GM12878 (cell line): ENCODE measurements at regions not wholly inside any gene's neighbourhood (a gene's known extent, or its start where the extent isn't known, plus 50 kb on each side); places are given as distances from the start of the nearest gene placed in this dataset.

Experiments
- ATAC-seq: fragments of 200-7000 bp; cut with Tn5 transposase; 3 replicates; pipeline ENCODE4 v1.9.1; 2020; ENCODE audit warnings: mild to moderate bottlenecking, moderate library complexity
- BruUV-seq: library from RNA; stranded (reverse); fragments of 400-500 nt; replicated peaks from 2 replicates; lab custom pipeline; 2021; lab: Mats Ljungman, UMichigan
- CTCF ChIA-PET: fragments of 300-600 bp; sonication (Branson Sonifier 250); formaldehyde crosslinking; extraction: SDS; loops from one replicate; lab custom pipeline; 2021; ENCODE audit warnings: inconsistent platforms; lab: Yijun Ruan, JAX
- POLR2A ChIA-PET: fragments of 350-600 bp; formaldehyde crosslinking; extraction: SDS; loops from one replicate; lab custom pipeline; 2021; ENCODE audit warnings: inconsistent platforms; lab: Charles Lee
- RAD21 ChIA-PET: fragments of 300-600 bp; sonication (Branson Sonifier 250); formaldehyde crosslinking; loops from one replicate; lab custom pipeline; 2023; ENCODE audit warnings: antibody characterized with exemption; ENCODE audit not compliant: unreplicated experiment; lab: Charles Lee
- SMC1A ChIA-PET: fragments of 300-600 bp; sonication (Branson Sonifier 250); formaldehyde crosslinking; loops from one replicate; lab custom pipeline; 2023; ENCODE audit not compliant: unreplicated experiment, uncharacterized antibody; lab: Charles Lee
- DNase-seq: peaks from one replicate; pipeline ENCODE4 v3.0.0-alpha.2; 2011; ENCODE audit warnings: low read depth, low spot score
- FAIRE-seq: peaks from 3 replicates; lab custom pipeline; 2011; peaks lifted over from hg19 to GRCh38; lab: Jason Lieb, UNC
- H2AFZ ChIP-seq: 2 replicates; pipeline ENCODE4 v1.6.0; 2011; ENCODE audit warnings: low read depth, low read length, control low read depth; ENCODE audit not compliant: control insufficient read depth
- H3K27ac ChIP-seq: 2 replicates; pipeline ENCODE4 v1.5.1; 2011; ENCODE audit warnings: control low read depth; ENCODE audit not compliant: control insufficient read depth, insufficient read depth
- H3K27me3 ChIP-seq, 2 experiments: replicated peaks in 1 of 2; 2 replicates each; pipeline versions ENCODE4 v1.6.0 to v1.6.1; 2011; ENCODE audit warnings: low read length in 1 of 2; ENCODE audit not compliant: control insufficient read depth in 2 of 2, insufficient read depth in 2 of 2
- H3K36me3 ChIP-seq, 2 experiments: 2 replicates each; pipeline ENCODE4 v1.5.1; 2011; ENCODE audit warnings: low read length in 1 of 2; ENCODE audit not compliant: control insufficient read depth in 2 of 2, insufficient read depth in 2 of 2
- H3K4me1 ChIP-seq: 2 replicates; pipeline ENCODE4 v1.6.1; 2011; ENCODE audit warnings: mild to moderate bottlenecking, low read length, moderate library complexity, mixed read lengths; ENCODE audit not compliant: control insufficient read depth, insufficient read depth
- H3K4me2 ChIP-seq: 2 replicates; pipeline ENCODE4 v1.6.0; 2011; ENCODE audit warnings: control low read depth; ENCODE audit not compliant: control insufficient read depth, insufficient read depth
- H3K4me3 ChIP-seq: fragments of 200-600 bp; sonication (generic); 2 replicates; pipeline ENCODE4 v1.5.1; 2016
- H3K79me2 ChIP-seq: 2 replicates; pipeline ENCODE4 v1.6.0; 2011; ENCODE audit warnings: low read length; ENCODE audit not compliant: control insufficient read depth, insufficient read depth
- H3K9ac ChIP-seq: 2 replicates; pipeline ENCODE4 v1.8.0; 2011; ENCODE audit warnings: low read length, control low read depth, mixed read lengths; ENCODE audit not compliant: control insufficient read depth, insufficient read depth
- H3K9me3 ChIP-seq: replicated peaks from 3 replicates; pipeline ENCODE4 v1.5.1; 2011; ENCODE audit warnings: mild to moderate bottlenecking, low read length; ENCODE audit not compliant: control insufficient read depth, insufficient read depth
- H4K20me1 ChIP-seq: 2 replicates; pipeline ENCODE4 v1.6.0; 2011; ENCODE audit not compliant: control insufficient read depth, insufficient read depth
- BCL11A ChIP-seq: IDR thresholded peaks from 2 replicates; pipeline ENCODE4 v1.6.1; 2011; ENCODE audit warnings: low read depth, low read length
- EP300 ChIP-seq, 2 experiments: fragments of 150-350 bp in 1 of 2; IDR thresholded peaks; 2 replicates each; pipeline ENCODE4 v1.6.1; 2011 to 2012; ENCODE audit warnings: low read depth in 2 of 2, low read length in 2 of 2, borderline replicate concordance in 1 of 2, improper control_type of control experiment in 1 of 2, inconsistent platforms in 1 of 2; ENCODE audit not compliant: control insufficient read depth in 1 of 2
- HCFC1 ChIP-seq: fragments of 150-350 bp; IDR thresholded peaks from 2 replicates; pipeline ENCODE4 v1.6.1; 2014; ENCODE audit warnings: low read length
- RUNX3 ChIP-seq: IDR thresholded peaks from 2 replicates; pipeline ENCODE4 v1.6.1; 2012; ENCODE audit warnings: low read length, inconsistent platforms
- SMAD1 ChIP-seq: fragments of 450-650 bp; IDR thresholded peaks from 2 replicates; pipeline ENCODE4 v1.6.1; 2018; ENCODE audit warnings: mild to moderate bottlenecking, low read depth; ENCODE audit not compliant: partially characterized antibody
- SRF ChIP-seq, 2 experiments: IDR thresholded peaks; 2 replicates each; pipeline ENCODE4 v1.6.1; 2011; ENCODE audit warnings: low read depth in 2 of 2, low read length in 2 of 2, mild to moderate bottlenecking in 1 of 2, moderate library complexity in 1 of 2
- TCF12 ChIP-seq: IDR thresholded peaks from 2 replicates; pipeline ENCODE4 v1.6.1; 2011; ENCODE audit warnings: low read depth, mild to moderate bottlenecking, low read length
- ZNF274 ChIP-seq: IDR thresholded peaks from one replicate; pipeline ENCODE4 v1.8.0; 2011; ENCODE audit not compliant: insufficient read length, insufficient read depth
- ZNF592 ChIP-seq: fragments of 450-650 bp; IDR thresholded peaks from 2 replicates; pipeline ENCODE4 v1.6.1; 2017; ENCODE audit warnings: mild to moderate bottlenecking, moderate library complexity
- WGBS: methylation state at CpG from one replicate; pipeline ENCODE4 v1.1.6; 2016; ENCODE audit warnings: low lambda C conversion rate; ENCODE audit not compliant: insufficient replicate concordance, insufficient coverage; ENCODE audit errors: missing lambda C conversion rate; 5-methylcytosine and 5-hydroxymethylcytosine counted together
- in situ Hi-C: fragments of 300-500 bp; cut with MboI; formaldehyde crosslinking; loops from 9 replicates; pipeline ENCODE4 v1.14.3; 2018; ENCODE audit warnings: mixed read lengths
- intact Hi-C: fragments of 100-400 bp; cut with micrococcal nuclease; formaldehyde crosslinking; loops from one replicate; pipeline ENCODE4 v1.14.2; 2022; ENCODE audit not compliant: unreplicated experiment
- TF ChIP-seq, protein P1 (sequence below): fragments of 450-650 bp; conservative IDR thresholded peaks from 2 replicates; pipeline ENCODE4 v1.6.1; 2017; ENCODE audit warnings: mild to moderate bottlenecking, moderate library complexity
- TF ChIP-seq, protein P2 (sequence below): fragments of 450-650 bp; IDR thresholded peaks from 2 replicates; pipeline ENCODE4 v1.6.1; 2017; ENCODE audit warnings: mild to moderate bottlenecking, moderate library complexity

DNA sequence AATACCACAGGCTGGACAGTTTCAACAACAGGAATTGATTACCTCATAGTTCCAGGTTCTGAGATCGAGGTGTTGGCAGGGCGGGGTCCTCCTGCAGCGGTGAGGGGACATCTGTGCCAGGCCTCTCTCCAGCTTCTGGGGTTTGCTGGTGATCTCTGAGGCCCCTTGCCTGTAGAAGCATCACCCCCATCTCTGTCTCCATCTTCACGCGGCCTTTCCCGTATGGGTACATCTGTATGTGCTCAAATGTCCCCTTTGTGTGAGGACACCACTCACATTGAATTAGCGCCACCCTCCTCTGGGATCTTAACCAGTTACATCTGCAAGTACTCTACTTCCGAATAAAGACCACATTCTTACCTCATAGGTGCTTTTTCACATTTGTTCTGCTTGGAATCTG, 1029.9 kb downstream of the BRD1 start:
- no peaks in the 10 kb centered on the region for H4K20me1 ChIP-seq
- POLR2A ChIA-PET: no interaction called here
- DNase-seq: no peak
- in situ Hi-C loops: no loop called here
- ATAC-seq: no peak
- no peak for TF ChIP-seq ZNF274
- no peak for TF ChIP-seq SRF (IDR thresholded peaks at IDR 0.05; ENCODE audit: low read depth in 2 of 2, low read length in 2 of 2)
- TF ChIP-seq, protein P1, sequence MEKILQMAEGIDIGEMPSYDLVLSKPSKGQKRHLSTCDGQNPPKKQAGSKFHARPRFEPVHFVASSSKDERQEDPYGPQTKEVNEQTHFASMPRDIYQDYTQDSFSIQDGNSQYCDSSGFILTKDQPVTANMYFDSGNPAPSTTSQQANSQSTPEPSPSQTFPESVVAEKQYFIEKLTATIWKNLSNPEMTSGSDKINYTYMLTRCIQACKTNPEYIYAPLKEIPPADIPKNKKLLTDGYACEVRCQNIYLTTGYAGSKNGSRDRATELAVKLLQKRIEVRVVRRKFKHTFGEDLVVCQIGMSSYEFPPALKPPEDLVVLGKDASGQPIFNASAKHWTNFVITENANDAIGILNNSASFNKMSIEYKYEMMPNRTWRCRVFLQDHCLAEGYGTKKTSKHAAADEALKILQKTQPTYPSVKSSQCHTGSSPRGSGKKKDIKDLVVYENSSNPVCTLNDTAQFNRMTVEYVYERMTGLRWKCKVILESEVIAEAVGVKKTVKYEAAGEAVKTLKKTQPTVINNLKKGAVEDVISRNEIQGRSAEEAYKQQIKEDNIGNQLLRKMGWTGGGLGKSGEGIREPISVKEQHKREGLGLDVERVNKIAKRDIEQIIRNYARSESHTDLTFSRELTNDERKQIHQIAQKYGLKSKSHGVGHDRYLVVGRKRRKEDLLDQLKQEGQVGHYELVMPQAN: no peak
- TF ChIP-seq ZNF592: no peak
- no peak for TF ChIP-seq RUNX3
- no peak for TF ChIP-seq TCF12
- no peak for TF ChIP-seq SMAD1
- TF ChIP-seq BCL11A: no peak
- TF ChIP-seq, protein P2, sequence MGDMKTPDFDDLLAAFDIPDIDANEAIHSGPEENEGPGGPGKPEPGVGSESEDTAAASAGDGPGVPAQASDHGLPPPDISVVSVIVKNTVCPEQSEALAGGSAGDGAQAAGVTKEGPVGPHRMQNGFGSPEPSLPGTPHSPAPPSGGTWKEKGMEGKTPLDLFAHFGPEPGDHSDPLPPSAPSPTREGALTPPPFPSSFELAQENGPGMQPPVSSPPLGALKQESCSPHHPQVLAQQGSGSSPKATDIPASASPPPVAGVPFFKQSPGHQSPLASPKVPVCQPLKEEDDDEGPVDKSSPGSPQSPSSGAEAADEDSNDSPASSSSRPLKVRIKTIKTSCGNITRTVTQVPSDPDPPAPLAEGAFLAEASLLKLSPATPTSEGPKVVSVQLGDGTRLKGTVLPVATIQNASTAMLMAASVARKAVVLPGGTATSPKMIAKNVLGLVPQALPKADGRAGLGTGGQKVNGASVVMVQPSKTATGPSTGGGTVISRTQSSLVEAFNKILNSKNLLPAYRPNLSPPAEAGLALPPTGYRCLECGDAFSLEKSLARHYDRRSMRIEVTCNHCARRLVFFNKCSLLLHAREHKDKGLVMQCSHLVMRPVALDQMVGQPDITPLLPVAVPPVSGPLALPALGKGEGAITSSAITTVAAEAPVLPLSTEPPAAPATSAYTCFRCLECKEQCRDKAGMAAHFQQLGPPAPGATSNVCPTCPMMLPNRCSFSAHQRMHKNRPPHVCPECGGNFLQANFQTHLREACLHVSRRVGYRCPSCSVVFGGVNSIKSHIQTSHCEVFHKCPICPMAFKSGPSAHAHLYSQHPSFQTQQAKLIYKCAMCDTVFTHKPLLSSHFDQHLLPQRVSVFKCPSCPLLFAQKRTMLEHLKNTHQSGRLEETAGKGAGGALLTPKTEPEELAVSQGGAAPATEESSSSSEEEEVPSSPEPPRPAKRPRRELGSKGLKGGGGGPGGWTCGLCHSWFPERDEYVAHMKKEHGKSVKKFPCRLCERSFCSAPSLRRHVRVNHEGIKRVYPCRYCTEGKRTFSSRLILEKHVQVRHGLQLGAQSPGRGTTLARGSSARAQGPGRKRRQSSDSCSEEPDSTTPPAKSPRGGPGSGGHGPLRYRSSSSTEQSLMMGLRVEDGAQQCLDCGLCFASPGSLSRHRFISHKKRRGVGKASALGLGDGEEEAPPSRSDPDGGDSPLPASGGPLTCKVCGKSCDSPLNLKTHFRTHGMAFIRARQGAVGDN: no peak
- no peak for TF ChIP-seq EP300 (IDR thresholded peaks at IDR 0.05; ENCODE audit: borderline replicate concordance in 1 of 2, control insufficient read depth in 1 of 2, low read depth in 2 of 2, low read length in 2 of 2)
- TF ChIP-seq HCFC1: no peak
- TF ChIP-seq, all 136 proteins: peak for 0
- H3K4me2 ChIP-seq: no peak overlapping the region
- H3K4me1 ChIP-seq: no peaks in the 10 kb centered on the region
- ChIA-PET SMC1A (no interaction called here), RAD21 (no interaction called here), CTCF (no interaction called here)
- H3K4me3 ChIP-seq: no peak overlapping the region
- H2AFZ ChIP-seq: no peak overlapping the region
- no peaks in the 10 kb centered on the region; the same call in 2 of the 3 replicates for H3K9me3 ChIP-seq
- no peaks in the 10 kb centered on the region for H3K36me3 ChIP-seq
- BruUV-seq: no TSS peak
- H3K79me2 ChIP-seq: no peaks in the 10 kb centered on the region
- no peak overlapping the region for H3K27ac ChIP-seq
- H3K27me3 ChIP-seq: no peaks in the 10 kb centered on the region
- FAIRE-seq: no peak
- intact Hi-C loops: no loop called here
- WGBS: 38% methylated on average over 8 of the region's 8 CpGs
- no peak overlapping the region for H3K9ac ChIP-seq
